ENCODE measurements at regions not wholly inside any gene's neighbourhood (a gene's known extent, or its start where the extent isn't known, plus 50 kb on each side); places are given as distances from the start of the nearest gene placed in this dataset.
"Not testable (repeated sequence)": the region's sequence is repeated elsewhere in the genome, so short reads cannot be mapped to it uniquely, and the experiment has no call there.

- ATAC-seq (ENCODE audit: low FRiP score) (no peak), DNase-seq (ENCODE audit: low spot score) (no peak)
- no peak for TF ChIP-seq CTCF (IDR thresholded peaks at IDR 0.05)
These were observed 196.1 kb upstream of the RXFP2 start for GRCh38 chr13:31543190-31543589.

GRCh38 chr13:31545616-31546015 is 193.7 kb upstream of the RXFP2 start:
- no peak for TF ChIP-seq CTCF (IDR thresholded peaks at IDR 0.05)
- no peak for DNase-seq (ENCODE audit: low spot score)
- peak; percentile 54 for ATAC-seq (ENCODE audit: low FRiP score)

- ATAC-seq (ENCODE audit: low FRiP score) (no peak), DNase-seq (ENCODE audit: low spot score) (no peak)
- TF ChIP-seq CTCF (IDR thresholded peaks at IDR 0.05), result no peak
These were observed 182.9 kb upstream of the RXFP2 start for GRCh38 chr13:31556376-31556775.

GRCh38 chr13:31584221-31584620 is 155.1 kb upstream of the RXFP2 start:
- DNase-seq (ENCODE audit: low spot score); ATAC-seq (ENCODE audit: low FRiP score): not testable (repeated sequence)

- no peak for DNase-seq (ENCODE audit: low spot score)
- TF ChIP-seq CTCF (IDR thresholded peaks at IDR 0.05), result no peak
- no peak for ATAC-seq (ENCODE audit: low FRiP score)
These were observed 151.5 kb upstream of the RXFP2 start for GRCh38 chr13:31587698-31588266.

- ATAC-seq (ENCODE audit: low FRiP score) (no peak), DNase-seq (ENCODE audit: low spot score) (no peak)
- no peak for TF ChIP-seq CTCF (IDR thresholded peaks at IDR 0.05)
These were observed 151.0 kb upstream of the RXFP2 start for GRCh38 chr13:31588316-31588715.

GRCh38 chr13:31588893-31589292 is 150.4 kb upstream of the RXFP2 start:
- ATAC-seq (ENCODE audit: low FRiP score) (no peak), DNase-seq (ENCODE audit: low spot score) (no peak)
- no peak for TF ChIP-seq CTCF (IDR thresholded peaks at IDR 0.05)

Measured in omental fat pad (tissue), 3 donors.